Lower leg skin (tissue), 3 donors: ENCODE measurements at regions not wholly inside any gene's neighbourhood (a gene's known extent, or its start where the extent isn't known, plus 50 kb on each side); places are given as distances from the start of the nearest gene placed in this dataset.

ENCODE experiments used
- CTCF ChIP-seq, 3 donors: fragments of 450-650 bp; IDR thresholded peaks; one replicate each; pipeline ENCODE4 v1.5.1; 2016; ENCODE audit warnings: antibody characterized with exemption in 3 of 3, mild to moderate bottlenecking in 3 of 3, moderate library complexity in 2 of 3
- POLR2A ChIP-seq, 2 donors: fragments of 450-650 bp; IDR thresholded peaks; one replicate each; pipeline ENCODE4 v1.6.1; 2016 to 2017; ENCODE audit warnings: antibody characterized with exemption in 2 of 2, mild to moderate bottlenecking in 1 of 2, moderate library complexity in 1 of 2

- TF ChIP-seq CTCF (IDR thresholded peaks at IDR 0.05), result no peak
- no peak for TF ChIP-seq POLR2A (IDR thresholded peaks at IDR 0.05)
These were observed 923.0 kb upstream of the SEMA6A start for GRCh38 chr5:117497601-117498000.
